ENCODE measurements at regions not wholly inside any gene's neighbourhood (a gene's known extent, or its start where the extent isn't known, plus 50 kb on each side); places are given as distances from the start of the nearest gene placed in this dataset.

- no TSS peak for BruUV-seq (replicated peaks)
- Histone ChIP-seq H3K4me3 (no peak overlapping the region), H4K20me1 (ENCODE audit: insufficient read depth) (no peaks in the 10 kb centered on the region), H3K9me3 (ENCODE audit: insufficient read depth, low read depth) (no peaks in the 10 kb centered on the region), H3F3A (ENCODE audit: insufficient read depth, low read depth) (no peaks in the 10 kb centered on the region), H3K79me2 (ENCODE audit: low read depth) (no peaks in the 10 kb centered on the region), H2AFZ (no peak overlapping the region), H3K4me1 (replicated peaks; ENCODE audit: insufficient read depth) (no peaks in the 10 kb centered on the region), H3K36me3 (ENCODE audit: low read depth) (no peaks in the 10 kb centered on the region), H3K4me2 (no peak overlapping the region), H3K27me3 (ENCODE audit: insufficient read depth, low read depth) (no peaks in the 10 kb centered on the region), H3K27ac (no peak overlapping the region), H3K9me2 (ENCODE audit: insufficient read depth) (no peaks in the 10 kb centered on the region)
- DNase-seq: no peak
- intact Hi-C loops (cut with micrococcal nuclease; ENCODE audit: unreplicated experiment): no loop called here
- ChIA-PET POLR2A (ENCODE audit: unreplicated experiment) (no interaction called here), CTCF (no interaction called here)
- TF ChIP-seq CTCF (conservative IDR thresholded peaks at IDR 0.05): no peak
- no peak for TF ChIP-seq EZH2 (IDR thresholded peaks at IDR 0.05; ENCODE audit: low read depth)
These were observed 127.9 kb upstream of the DMD start for GRCh38 chrX:33339219-33339618.

GRCh38 chrX:33336783-33337182 is 125.4 kb upstream of the DMD start:
- BruUV-seq (replicated peaks): no TSS peak
- H3F3A ChIP-seq (ENCODE audit: insufficient read depth, low read depth): no peaks in the 10 kb centered on the region
- H3K79me2 ChIP-seq (ENCODE audit: low read depth): no peaks in the 10 kb centered on the region
- no peaks in the 10 kb centered on the region for H3K27me3 ChIP-seq (ENCODE audit: insufficient read depth, low read depth)
- H3K4me3 ChIP-seq: no peak overlapping the region
- no peak overlapping the region for H3K27ac ChIP-seq
- CTCF ChIA-PET: interaction anchor here (0.6 kb wide), 1 partner anchor 808 kb away, joined by 4 read pairs; no protein-coding TSS in a partner anchor
- H2AFZ ChIP-seq: no peak overlapping the region
- no peak overlapping the region for H3K4me2 ChIP-seq
- no peaks in the 10 kb centered on the region for H3K9me2 ChIP-seq (ENCODE audit: insufficient read depth)
- no peaks in the 10 kb centered on the region for H4K20me1 ChIP-seq (ENCODE audit: insufficient read depth)
- no peaks in the 10 kb centered on the region for H3K36me3 ChIP-seq (ENCODE audit: low read depth)
- no peaks in the 10 kb centered on the region for H3K4me1 ChIP-seq (replicated peaks; ENCODE audit: insufficient read depth)
- no peaks in the 10 kb centered on the region for H3K9me3 ChIP-seq (ENCODE audit: insufficient read depth, low read depth)
- no peak for DNase-seq
- POLR2A ChIA-PET (ENCODE audit: unreplicated experiment): no interaction called here
- TF ChIP-seq CTCF (conservative IDR thresholded peaks at IDR 0.05): peak; percentile 59
- TF ChIP-seq EZH2 (IDR thresholded peaks at IDR 0.05; ENCODE audit: low read depth): no peak
- intact Hi-C loops (cut with micrococcal nuclease; ENCODE audit: unreplicated experiment): loop anchor here (2.0 kb wide), 1 partner anchor 806 kb away; no protein-coding TSS in a partner anchor

GRCh38 chrX:33333271-33333670 is 121.9 kb upstream of the DMD start:
- intact Hi-C loops (cut with micrococcal nuclease; ENCODE audit: unreplicated experiment): no loop called here
- Histone ChIP-seq H3K27ac (no peak overlapping the region), H3K27me3 (ENCODE audit: insufficient read depth, low read depth) (no peaks in the 10 kb centered on the region), H4K20me1 (ENCODE audit: insufficient read depth) (no peaks in the 10 kb centered on the region), H2AFZ (no peak overlapping the region), H3K4me1 (replicated peaks; ENCODE audit: insufficient read depth) (no peaks in the 10 kb centered on the region), H3K4me2 (no peak overlapping the region), H3K9me2 (ENCODE audit: insufficient read depth) (no peaks in the 10 kb centered on the region), H3K4me3 (no peak overlapping the region), H3F3A (ENCODE audit: insufficient read depth, low read depth) (no peaks in the 10 kb centered on the region), H3K36me3 (ENCODE audit: low read depth) (no peaks in the 10 kb centered on the region), H3K9me3 (ENCODE audit: insufficient read depth, low read depth) (no peaks in the 10 kb centered on the region), H3K79me2 (ENCODE audit: low read depth) (no peaks in the 10 kb centered on the region)
- ChIA-PET CTCF (no interaction called here), POLR2A (ENCODE audit: unreplicated experiment) (no interaction called here)
- no TSS peak for BruUV-seq (replicated peaks)
- no peak for DNase-seq
- TF ChIP-seq CTCF (conservative IDR thresholded peaks at IDR 0.05) (no peak), EZH2 (IDR thresholded peaks at IDR 0.05; ENCODE audit: low read depth) (no peak)
